Neural crest cell (in vitro differentiated cells): ENCODE measurements at regions not wholly inside any gene's neighbourhood (a gene's known extent, or its start where the extent isn't known, plus 50 kb on each side); places are given as distances from the start of the nearest gene placed in this dataset.

Experiments
- DNase-seq: peaks from one replicate; pipeline ENCODE4 v3.0.0; 2021; ENCODE audit warnings: low read depth, mixed read lengths, low spot score
- H3K27ac Mint-ChIP-seq: one replicate; pipeline ENCODE4 v1.8.0; 2021; ENCODE audit warnings: mild to moderate bottlenecking, mixed read lengths; ENCODE audit not compliant: unreplicated experiment
- H3K27me3 Mint-ChIP-seq: 2 replicates; pipeline ENCODE4 v1.8.0; 2021; ENCODE audit warnings: low read depth, mild to moderate bottlenecking, mixed read lengths
- H3K36me3 Mint-ChIP-seq: 2 replicates; pipeline ENCODE4 v1.8.0; 2021; ENCODE audit warnings: low read depth, mild to moderate bottlenecking, mixed read lengths
- H3K4me1 Mint-ChIP-seq: 2 replicates; pipeline ENCODE4 v1.8.0; 2021; ENCODE audit warnings: mixed read lengths
- H3K4me3 Mint-ChIP-seq: one replicate; pipeline ENCODE4 v1.8.0; 2021; ENCODE audit warnings: mild to moderate bottlenecking, mixed read lengths
- H3K9me3 Mint-ChIP-seq: 2 replicates; pipeline ENCODE4 v1.8.0; 2021; ENCODE audit warnings: mixed read lengths
- TF ChIP-seq, protein P1 (sequence below): fragments of 200-600 bp; sonication (generic); conservative IDR thresholded peaks from 2 replicates; pipeline ENCODE4 v1.5.0; 2021; ENCODE audit warnings: antibody characterized with exemption, mild to moderate bottlenecking

DNA sequence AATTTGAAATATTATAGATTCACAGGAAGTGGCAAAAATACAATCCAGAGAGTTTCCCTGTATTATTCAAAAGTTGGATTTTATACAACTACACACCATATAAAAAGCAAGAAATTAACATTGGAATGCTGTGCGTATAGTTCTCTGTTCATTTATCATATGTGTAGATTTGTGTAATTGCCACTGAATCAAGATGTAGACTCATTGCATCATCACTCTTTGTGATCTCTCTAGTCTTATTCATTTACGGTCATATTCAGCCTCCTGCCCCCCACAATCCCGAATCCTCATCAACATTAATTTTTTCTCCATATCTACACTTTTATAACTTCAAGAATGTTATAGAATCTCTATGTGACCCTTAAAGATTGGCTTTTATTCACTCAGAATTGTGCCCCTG is 390.6 kb upstream of the B3GAT1 start:
- no peaks in the 10 kb centered on the region for H3K9me3 Mint-ChIP-seq
- H3K27ac Mint-ChIP-seq: no peak overlapping the region
- H3K4me1 Mint-ChIP-seq: peaks cover 33% of the 10 kb centered on the region

DNA sequence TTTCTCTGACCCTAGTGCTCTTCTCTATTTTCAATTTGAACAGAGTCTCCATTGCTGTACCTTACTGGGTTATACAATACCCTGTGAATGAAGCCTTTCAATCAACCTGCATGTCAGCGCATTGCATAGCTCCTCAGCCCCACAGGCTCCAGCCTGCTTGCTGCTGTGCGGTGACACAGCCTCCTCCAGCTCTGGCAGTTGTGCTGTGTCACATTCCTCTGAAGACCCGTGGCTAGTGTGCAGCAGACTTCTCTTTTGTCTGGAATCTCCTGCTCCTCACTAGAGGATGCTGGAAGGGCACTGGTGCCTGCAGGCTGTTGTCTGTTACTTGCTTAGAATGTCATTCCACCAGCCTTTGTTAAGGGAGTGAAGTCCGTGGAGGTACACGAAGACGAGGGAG is 390.1 kb upstream of the B3GAT1 start:
- Mint-ChIP-seq H3K4me3 (peak overlapping the region; percentile 73), H3K9me3 (no peaks in the 10 kb centered on the region), H3K4me1 (peaks cover 35% of the 10 kb centered on the region), H3K27me3 (no peaks in the 10 kb centered on the region), H3K36me3 (no peaks in the 10 kb centered on the region), H3K27ac (peak overlapping the region; percentile 91)
- TF ChIP-seq, protein P1, sequence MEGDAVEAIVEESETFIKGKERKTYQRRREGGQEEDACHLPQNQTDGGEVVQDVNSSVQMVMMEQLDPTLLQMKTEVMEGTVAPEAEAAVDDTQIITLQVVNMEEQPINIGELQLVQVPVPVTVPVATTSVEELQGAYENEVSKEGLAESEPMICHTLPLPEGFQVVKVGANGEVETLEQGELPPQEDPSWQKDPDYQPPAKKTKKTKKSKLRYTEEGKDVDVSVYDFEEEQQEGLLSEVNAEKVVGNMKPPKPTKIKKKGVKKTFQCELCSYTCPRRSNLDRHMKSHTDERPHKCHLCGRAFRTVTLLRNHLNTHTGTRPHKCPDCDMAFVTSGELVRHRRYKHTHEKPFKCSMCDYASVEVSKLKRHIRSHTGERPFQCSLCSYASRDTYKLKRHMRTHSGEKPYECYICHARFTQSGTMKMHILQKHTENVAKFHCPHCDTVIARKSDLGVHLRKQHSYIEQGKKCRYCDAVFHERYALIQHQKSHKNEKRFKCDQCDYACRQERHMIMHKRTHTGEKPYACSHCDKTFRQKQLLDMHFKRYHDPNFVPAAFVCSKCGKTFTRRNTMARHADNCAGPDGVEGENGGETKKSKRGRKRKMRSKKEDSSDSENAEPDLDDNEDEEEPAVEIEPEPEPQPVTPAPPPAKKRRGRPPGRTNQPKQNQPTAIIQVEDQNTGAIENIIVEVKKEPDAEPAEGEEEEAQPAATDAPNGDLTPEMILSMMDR: no peak
- DNase-seq: peak; percentile 40

More for the DNA sequence above, 390.6 kb upstream of the B3GAT1 start:
- TF ChIP-seq, protein P1: no peak
- no peak for DNase-seq
- no peaks in the 10 kb centered on the region for H3K36me3 Mint-ChIP-seq
- no peaks in the 10 kb centered on the region for H3K27me3 Mint-ChIP-seq
- H3K4me3 Mint-ChIP-seq: no peak overlapping the region

DNA sequence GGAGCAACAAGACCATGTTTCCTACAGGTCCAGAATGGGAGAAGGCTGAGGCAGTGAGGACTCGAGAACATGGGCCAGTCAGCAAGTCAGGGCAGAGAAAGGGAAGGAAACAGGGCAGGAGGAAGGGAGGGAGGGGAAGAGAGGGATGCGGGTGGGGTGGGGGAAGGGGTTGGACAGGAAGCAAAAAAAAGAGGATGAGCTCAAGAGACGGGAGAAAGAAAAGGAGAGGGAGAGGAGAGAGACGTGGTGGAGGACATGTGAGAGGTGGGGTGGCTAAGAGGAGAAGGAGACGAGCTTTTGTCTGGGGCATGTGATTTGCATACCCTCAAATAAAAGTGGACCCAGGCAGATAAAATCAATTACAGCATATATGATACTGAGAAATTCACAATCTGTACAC is 389.5 kb upstream of the B3GAT1 start:
- H3K27me3 Mint-ChIP-seq: no peaks in the 10 kb centered on the region
- peak overlapping the region; percentile 79 for H3K4me3 Mint-ChIP-seq
- TF ChIP-seq, protein P1: no peak
- DNase-seq: no peak
- no peaks in the 10 kb centered on the region for H3K36me3 Mint-ChIP-seq
- peaks cover 35% of the 10 kb centered on the region for H3K4me1 Mint-ChIP-seq
- peak overlapping the region; percentile 91 for H3K27ac Mint-ChIP-seq
- no peaks in the 10 kb centered on the region for H3K9me3 Mint-ChIP-seq

DNA sequence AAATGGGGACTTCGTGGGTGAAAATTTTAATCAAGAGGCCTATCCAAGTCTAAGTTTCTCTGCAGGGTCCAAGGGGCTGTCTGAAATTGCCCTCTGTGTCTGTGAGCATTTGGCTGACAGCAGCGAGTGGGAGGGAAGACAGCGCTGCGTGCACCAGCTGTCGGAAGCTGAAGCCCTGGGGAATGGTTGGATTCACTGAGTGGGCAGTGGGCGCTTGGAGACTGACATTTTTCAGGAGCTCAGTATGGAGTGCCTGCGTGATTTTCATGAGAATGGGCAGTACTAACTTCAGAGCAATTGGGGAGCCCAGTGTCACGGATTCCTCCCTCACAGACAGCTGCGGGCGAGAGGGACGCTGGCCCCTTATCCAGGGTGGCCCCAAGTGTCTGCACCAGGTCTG is 388.8 kb upstream of the B3GAT1 start:
- no peak for DNase-seq
- peak overlapping the region; percentile 79 for H3K4me3 Mint-ChIP-seq
- TF ChIP-seq, protein P1: no peak
- no peaks in the 10 kb centered on the region for H3K36me3 Mint-ChIP-seq
- peaks cover 35% of the 10 kb centered on the region for H3K4me1 Mint-ChIP-seq
- H3K9me3 Mint-ChIP-seq: no peaks in the 10 kb centered on the region
- H3K27ac Mint-ChIP-seq: no peak overlapping the region
- H3K27me3 Mint-ChIP-seq: no peaks in the 10 kb centered on the region

DNA sequence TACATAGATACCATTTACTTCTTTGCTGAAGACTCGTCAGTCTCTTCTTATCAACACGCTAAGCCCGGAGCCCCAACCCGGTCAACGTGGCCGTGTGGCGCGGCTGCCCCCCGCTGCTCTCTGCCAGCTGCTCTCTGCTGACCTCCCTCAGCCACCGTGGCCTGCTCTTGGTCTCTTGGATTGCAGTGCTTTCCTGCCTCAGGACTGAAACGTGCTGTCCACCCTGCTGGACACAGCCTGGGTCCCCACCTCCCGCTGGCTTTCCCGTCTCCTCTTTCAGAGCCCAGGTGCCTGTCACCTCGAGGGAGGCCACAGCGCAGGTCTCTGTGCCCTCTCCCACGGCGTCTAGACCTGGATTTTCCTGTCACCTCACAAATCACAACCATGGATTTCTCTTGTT is 388.1 kb upstream of the B3GAT1 start:
- no peaks in the 10 kb centered on the region for H3K27me3 Mint-ChIP-seq
- no peak overlapping the region for H3K27ac Mint-ChIP-seq
- H3K4me1 Mint-ChIP-seq: peaks cover 35% of the 10 kb centered on the region
- TF ChIP-seq, protein P1: no peak
- no peak for DNase-seq
- no peaks in the 10 kb centered on the region for H3K9me3 Mint-ChIP-seq
- H3K4me3 Mint-ChIP-seq: no peak overlapping the region
- H3K36me3 Mint-ChIP-seq: no peaks in the 10 kb centered on the region

DNA sequence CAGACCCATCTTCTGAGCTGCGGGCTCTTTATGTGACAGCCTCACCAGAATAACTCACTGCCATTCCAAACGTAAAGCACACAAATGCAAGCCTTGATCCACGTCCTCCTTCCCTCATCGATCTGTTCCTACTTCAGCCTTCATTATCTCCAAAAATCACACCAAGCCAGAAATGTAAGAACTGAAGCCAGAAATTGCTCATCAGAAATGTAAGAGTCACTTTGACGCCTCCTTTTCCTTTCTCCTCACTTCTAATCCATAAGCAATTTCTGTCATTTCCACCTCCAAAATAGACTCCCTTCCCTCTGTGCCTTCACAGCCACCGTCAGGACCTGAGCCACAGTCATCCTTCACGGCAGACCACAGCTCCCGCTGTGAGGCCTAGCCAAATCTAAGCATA is 387.3 kb upstream of the B3GAT1 start:
- Mint-ChIP-seq H3K4me1 (peaks cover 35% of the 10 kb centered on the region), H3K36me3 (no peaks in the 10 kb centered on the region), H3K9me3 (no peaks in the 10 kb centered on the region), H3K27me3 (no peaks in the 10 kb centered on the region), H3K4me3 (no peak overlapping the region), H3K27ac (no peak overlapping the region)
- TF ChIP-seq, protein P1: no peak
- DNase-seq: no peak
